Naive thymus-derived CD4-positive, alpha-beta T cell (primary cell): ENCODE measurements at regions not wholly inside any gene's neighbourhood (a gene's known extent, or its start where the extent isn't known, plus 50 kb on each side); places are given as distances from the start of the nearest gene placed in this dataset.
"Not testable (repeated sequence)": the region's sequence is repeated elsewhere in the genome, so short reads cannot be mapped to it uniquely, and the experiment has no call there.

ENCODE experiments used
- ATAC-seq: fragments of 150-1000 bp; cut with Tn5 transposase; 2 replicates; pipeline ENCODE4 v1.10.0; 2021; ENCODE audit warnings: mild to moderate bottlenecking, moderate library complexity
- CTCF ChIA-PET: fragments of 350-600 bp; sonication (Branson Sonifier 250); formaldehyde crosslinking; loops from one replicate; lab custom pipeline; 2021; ENCODE audit warnings: antibody characterized with exemption; lab: Charles Lee
- POLR2A ChIA-PET: fragments of 350-600 bp; sonication (Branson Sonifier 250); formaldehyde crosslinking; loops from one replicate; lab custom pipeline; 2021; ENCODE audit warnings: antibody characterized with exemption, inconsistent platforms; lab: Charles Lee
- DNase-seq, 9 donors: peaks; one replicate each; pipeline versions ENCODE4 v3.0.0 to v3.0.0-alpha.2; 2020 to 2022; ENCODE audit warnings: mixed read lengths in 1 of 9
- H3K27ac ChIP-seq: one replicate; pipeline ENCODE4 v1.7.0; 2013; ENCODE audit warnings: mild to moderate bottlenecking, low read depth, low read length, moderate library complexity
- H3K27me3 ChIP-seq, 2 donors: one replicate each; pipeline ENCODE4 v1.7.0; 2013; ENCODE audit warnings: low read length in 2 of 2, mild to moderate bottlenecking in 2 of 2, moderate library complexity in 2 of 2; ENCODE audit not compliant: control insufficient read depth in 2 of 2, insufficient read depth in 2 of 2
- H3K36me3 ChIP-seq, 3 experiments: 1 replicate in 2 of 3; 2 replicates in 1 of 3; pipeline ENCODE4 v1.7.0; 2013; ENCODE audit warnings: low read length in 3 of 3, mild to moderate bottlenecking in 3 of 3, moderate library complexity in 1 of 3; ENCODE audit not compliant: insufficient read depth in 3 of 3, control insufficient read depth in 2 of 3
- H3K4me1 ChIP-seq, 2 donors: one replicate each; pipeline ENCODE4 v1.7.0; 2013; ENCODE audit warnings: low read length in 2 of 2, mild to moderate bottlenecking in 2 of 2, moderate library complexity in 1 of 2; ENCODE audit not compliant: control insufficient read depth in 2 of 2, insufficient read depth in 2 of 2
- H3K4me3 ChIP-seq: 2 replicates; pipeline ENCODE4 v1.7.0; 2013; ENCODE audit warnings: mild to moderate bottlenecking, low read length
- H3K9me3 ChIP-seq, 3 experiments: 1 replicate in 2 of 3; 2 replicates in 1 of 3; pipeline ENCODE4 v1.7.0; 2013; ENCODE audit warnings: low read length in 3 of 3; ENCODE audit not compliant: control insufficient read depth in 2 of 3
- H3K27ac Mint-ChIP-seq, 9 donors: one replicate each; pipeline ENCODE4 v1.8.0; 2020 to 2022; ENCODE audit warnings: mixed read lengths in 9 of 9, mild to moderate bottlenecking in 8 of 9, moderate library complexity in 5 of 9, inconsistent platforms in 2 of 9
- H3K27me3 Mint-ChIP-seq, 5 donors: one replicate each; pipeline ENCODE4 v1.8.0; 2021 to 2022; ENCODE audit warnings: mixed read lengths in 5 of 5, mild to moderate bottlenecking in 1 of 5
- H3K36me3 Mint-ChIP-seq, 5 donors: one replicate each; pipeline ENCODE4 v1.8.0; 2020 to 2022; ENCODE audit warnings: mixed read lengths in 5 of 5, mild to moderate bottlenecking in 3 of 5, inconsistent platforms in 1 of 5
- H3K4me1 Mint-ChIP-seq, 7 donors: one replicate each; pipeline ENCODE4 v1.8.0; 2020 to 2022; ENCODE audit warnings: mixed read lengths in 7 of 7, mild to moderate bottlenecking in 3 of 7, inconsistent platforms in 1 of 7
- H3K4me3 Mint-ChIP-seq, 10 donors: one replicate each; pipeline ENCODE4 v1.8.0; 2020 to 2022; ENCODE audit warnings: mild to moderate bottlenecking in 10 of 10, mixed read lengths in 10 of 10, moderate library complexity in 6 of 10, inconsistent platforms in 2 of 10
- H3K9me3 Mint-ChIP-seq, 11 donors: one replicate each; pipeline ENCODE4 v1.8.0; 2020 to 2022; ENCODE audit warnings: mixed read lengths in 11 of 11, mild to moderate bottlenecking in 4 of 11, inconsistent platforms in 1 of 11, moderate library complexity in 1 of 11
- intact Hi-C, 2 donors: fragments of 100-400 bp; cut with micrococcal nuclease; formaldehyde crosslinking; loops; one replicate each; pipeline ENCODE4 v1.15.1; 2023

DNA sequence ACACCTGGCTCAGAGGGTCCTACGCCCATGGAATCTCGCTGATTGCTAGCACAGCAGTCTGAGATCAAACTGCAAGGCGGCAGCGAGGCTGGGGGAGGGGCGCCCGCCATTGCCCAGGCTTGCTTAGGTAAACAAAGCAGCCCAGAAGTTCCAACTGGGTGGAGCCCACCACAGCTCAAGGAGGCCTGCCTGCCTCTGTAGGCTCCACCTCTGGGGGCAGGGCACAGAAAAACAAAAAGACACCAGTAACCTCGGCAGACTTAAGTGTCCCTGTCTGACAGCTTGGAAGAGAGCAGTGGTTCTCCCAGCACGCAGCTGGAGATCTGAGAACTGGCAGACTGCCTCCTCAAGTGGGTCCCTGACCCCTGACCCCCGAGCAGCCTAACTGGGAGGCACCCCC, 281.3 kb downstream of the LMBRD1 start:
- H3K4me3 ChIP-seq, H3K4me1 Mint-ChIP-seq, ATAC-seq, DNase-seq, CTCF ChIA-PET, POLR2A ChIA-PET, H3K4me3 Mint-ChIP-seq, H3K27ac Mint-ChIP-seq, H3K4me1 ChIP-seq, H3K36me3 Mint-ChIP-seq, H3K9me3 ChIP-seq, H3K27me3 Mint-ChIP-seq, H3K27me3 ChIP-seq, H3K27ac ChIP-seq, H3K36me3 ChIP-seq, intact Hi-C loops: not testable (repeated sequence)
- H3K9me3 Mint-ChIP-seq, result peaks cover 0 to 23% (median 8%) of the 10 kb centered on the region in 11 donors

DNA sequence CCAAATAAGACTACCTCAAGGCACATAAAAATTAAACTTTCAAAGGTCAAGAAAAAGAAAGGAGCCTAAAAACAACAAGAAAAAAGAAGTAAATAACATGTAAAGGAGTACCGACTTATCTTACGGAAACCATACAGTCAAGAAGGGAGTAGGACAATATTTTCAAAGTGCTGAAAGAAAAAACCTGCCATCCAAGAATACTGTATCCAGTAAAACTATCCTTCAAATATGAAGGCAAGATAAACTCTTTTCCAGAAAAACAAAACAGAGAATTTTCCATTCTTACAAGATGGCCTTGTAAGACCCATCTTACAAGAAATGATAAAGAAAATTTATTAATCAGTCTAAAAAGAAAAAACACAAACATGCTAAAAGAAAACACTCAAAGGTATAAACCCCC, 302.2 kb downstream of the LMBRD1 start:
- no peaks in the 10 kb centered on the region for H3K36me3 Mint-ChIP-seq
- no peak for ATAC-seq
- intact Hi-C loops, result no loop called here
- no peak overlapping the region for H3K27ac Mint-ChIP-seq
- peaks cover 0 to 28% (median 10%) of the 10 kb centered on the region in 11 donors for H3K9me3 Mint-ChIP-seq
- no peaks in the 10 kb centered on the region for H3K4me1 ChIP-seq
- H3K4me3 ChIP-seq, result no peak overlapping the region
- no peaks in the 10 kb centered on the region for H3K27me3 ChIP-seq
- POLR2A ChIA-PET, result no interaction called here
- no peak overlapping the region for H3K4me3 Mint-ChIP-seq
- peaks cover 0 to 5% (median 0%) of the 10 kb centered on the region in 5 donors for H3K27me3 Mint-ChIP-seq
- no peaks in the 10 kb centered on the region for H3K4me1 Mint-ChIP-seq
- peaks cover 0 to 3% (median 0%) of the 10 kb centered on the region in 3 experiments for H3K9me3 ChIP-seq
- no peak overlapping the region for H3K27ac ChIP-seq
- CTCF ChIA-PET, result no interaction called here
- no peaks in the 10 kb centered on the region for H3K36me3 ChIP-seq
- DNase-seq, result no peak

DNA sequence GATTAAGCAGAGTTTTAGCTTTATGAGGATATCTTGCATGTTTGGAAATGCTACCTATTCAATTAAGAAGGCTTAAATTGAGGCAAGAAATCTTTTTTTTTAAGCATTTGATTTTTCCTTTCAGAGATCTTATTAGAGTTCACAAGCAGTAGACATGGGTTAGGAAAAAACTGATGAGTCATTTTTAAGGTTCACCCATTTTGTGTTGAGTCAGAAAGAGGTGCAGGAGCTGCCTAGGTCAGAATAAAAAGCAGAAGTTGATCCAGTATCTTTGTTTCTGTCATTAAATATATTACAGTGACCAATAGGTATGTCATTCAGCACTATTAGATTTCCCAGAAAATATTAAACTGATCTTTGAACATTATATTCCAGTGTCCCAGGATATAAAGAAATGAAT, 306.8 kb downstream of the LMBRD1 start:
- peaks cover 0 to 5% (median 0%) of the 10 kb centered on the region in 5 donors for H3K27me3 Mint-ChIP-seq
- H3K4me3 Mint-ChIP-seq, result no peak overlapping the region
- no peaks in the 10 kb centered on the region for H3K27me3 ChIP-seq
- H3K9me3 ChIP-seq, result peaks cover 0 to 3% (median 0%) of the 10 kb centered on the region in 3 experiments
- ATAC-seq (no peak), DNase-seq (no peak)
- no peaks in the 10 kb centered on the region for H3K4me1 Mint-ChIP-seq
- H3K4me1 ChIP-seq, result no peaks in the 10 kb centered on the region
- H3K27ac ChIP-seq, result no peak overlapping the region
- H3K27ac Mint-ChIP-seq, result no peak overlapping the region
- intact Hi-C loops, result no loop called here
- CTCF ChIA-PET, result no interaction called here
- no peaks in the 10 kb centered on the region for H3K36me3 Mint-ChIP-seq
- H3K9me3 Mint-ChIP-seq, result peaks cover 1 to 47% (median 13%) of the 10 kb centered on the region in 11 donors
- no peak overlapping the region for H3K4me3 ChIP-seq
- no peaks in the 10 kb centered on the region for H3K36me3 ChIP-seq
- POLR2A ChIA-PET, result no interaction called here

DNA sequence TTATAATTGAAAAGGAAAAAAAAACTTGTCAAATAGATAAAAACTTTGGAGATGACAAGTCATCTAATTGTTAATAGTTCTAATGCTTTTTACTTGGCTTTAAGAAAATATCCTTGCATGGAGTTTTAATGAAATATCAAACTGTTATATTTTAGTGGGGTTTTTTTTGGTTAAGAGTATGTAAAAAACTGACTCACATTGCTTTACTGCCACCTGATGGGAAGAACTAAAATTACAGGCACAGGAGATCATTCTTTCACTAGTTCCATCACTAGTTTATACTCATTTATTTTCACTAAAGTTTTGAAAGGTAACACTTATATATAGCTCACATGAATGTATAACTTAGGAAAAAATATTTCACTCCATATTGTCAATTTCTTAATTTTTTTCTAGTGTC, 309.1 kb downstream of the LMBRD1 start:
- no peak overlapping the region for H3K4me3 ChIP-seq
- no peaks in the 10 kb centered on the region for H3K4me1 ChIP-seq
- no peak overlapping the region for H3K4me3 Mint-ChIP-seq
- POLR2A ChIA-PET, result no interaction called here
- H3K4me1 Mint-ChIP-seq, result no peaks in the 10 kb centered on the region
- H3K27ac ChIP-seq, result no peak overlapping the region
- no peaks in the 10 kb centered on the region for H3K36me3 Mint-ChIP-seq
- ATAC-seq, result no peak
- H3K9me3 ChIP-seq, result no peaks in the 10 kb centered on the region
- no peak for DNase-seq
- H3K9me3 Mint-ChIP-seq, result peaks cover 2 to 27% (median 7%) of the 10 kb centered on the region in 11 donors
- intact Hi-C loops, result no loop called here
- no peaks in the 10 kb centered on the region for H3K27me3 ChIP-seq
- H3K27ac Mint-ChIP-seq, result no peak overlapping the region
- H3K36me3 ChIP-seq, result no peaks in the 10 kb centered on the region
- CTCF ChIA-PET, result no interaction called here
- H3K27me3 Mint-ChIP-seq, result peaks cover 0 to 5% (median 0%) of the 10 kb centered on the region in 5 donors

DNA sequence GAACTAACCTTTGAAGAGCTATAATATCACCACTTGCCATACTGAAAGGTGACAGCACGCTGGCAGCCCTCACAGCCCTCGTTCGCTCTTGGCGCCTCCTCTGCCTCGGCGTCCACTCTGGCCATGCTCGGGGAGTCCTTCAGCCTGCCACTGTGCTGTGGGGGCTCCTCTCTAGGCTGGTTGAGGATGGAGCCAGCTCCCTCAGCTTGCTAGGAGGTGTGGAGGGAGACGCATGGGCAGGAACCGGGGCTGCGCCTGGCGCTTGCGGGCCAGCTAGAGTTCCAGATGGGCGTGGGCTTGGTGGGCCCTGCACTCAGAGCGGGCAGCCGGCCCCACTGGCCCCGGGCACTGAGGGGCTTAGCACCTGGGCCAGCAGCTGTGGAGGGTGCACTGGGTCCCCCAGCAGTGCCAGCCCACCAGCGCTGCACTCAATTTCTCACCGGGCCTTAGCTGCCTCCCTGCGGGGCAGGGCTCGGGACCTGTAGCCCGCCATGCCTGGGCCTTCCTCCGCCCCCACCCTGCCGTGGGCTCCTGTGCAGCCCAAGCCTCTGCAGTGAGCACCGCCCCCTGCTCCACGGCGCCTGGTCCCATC, 329.7 kb downstream of the LMBRD1 start:
- Mint-ChIP-seq H3K27me3 (no peaks in the 10 kb centered on the region), H3K9me3 (peaks cover 0 to 9% (median 4%) of the 10 kb centered on the region in 11 donors), H3K27ac (no peak overlapping the region), H3K4me1 (no peaks in the 10 kb centered on the region), H3K4me3 (no peak overlapping the region), H3K36me3 (no peaks in the 10 kb centered on the region)
- ChIA-PET POLR2A (no interaction called here), CTCF (no interaction called here)
- no peak for DNase-seq
- Histone ChIP-seq H3K27ac (no peak overlapping the region), H3K4me3 (no peak overlapping the region), H3K27me3 (no peaks in the 10 kb centered on the region), H3K36me3 (no peaks in the 10 kb centered on the region), H3K4me1 (no peaks in the 10 kb centered on the region), H3K9me3 (no peaks in the 10 kb centered on the region)
- intact Hi-C loops, result no loop called here
- no peak for ATAC-seq

DNA sequence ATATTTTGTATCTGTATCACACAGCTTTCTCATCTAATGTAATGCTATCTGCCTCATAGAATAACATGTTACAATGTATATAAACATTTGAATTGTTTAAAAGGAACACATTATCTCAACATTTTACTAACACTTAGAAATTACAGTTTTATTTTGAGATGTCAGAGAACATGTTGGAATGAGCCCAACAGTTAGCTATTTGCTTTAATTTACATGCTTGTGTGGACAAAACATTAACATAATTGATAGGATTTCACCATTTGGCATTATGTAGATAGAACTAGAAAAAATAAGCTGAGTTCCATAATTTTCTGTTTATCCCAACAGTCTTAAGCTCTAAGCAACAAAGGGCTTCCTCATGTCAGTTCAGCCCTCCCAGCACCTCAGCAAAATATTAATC, 330.9 kb downstream of the LMBRD1 start:
- Histone ChIP-seq H3K27ac (no peak overlapping the region), H3K36me3 (no peaks in the 10 kb centered on the region), H3K4me3 (no peak overlapping the region), H3K9me3 (no peaks in the 10 kb centered on the region), H3K27me3 (no peaks in the 10 kb centered on the region), H3K4me1 (no peaks in the 10 kb centered on the region)
- POLR2A ChIA-PET, result no interaction called here
- Mint-ChIP-seq H3K27ac (no peak overlapping the region), H3K27me3 (peaks cover 0 to 4% (median 0%) of the 10 kb centered on the region in 5 donors), H3K4me3 (no peak overlapping the region), H3K36me3 (no peaks in the 10 kb centered on the region), H3K9me3 (peaks cover 0 to 9% (median 0%) of the 10 kb centered on the region in 11 donors), H3K4me1 (no peaks in the 10 kb centered on the region)
- intact Hi-C loops, result no loop called here
- ATAC-seq (no peak), DNase-seq (no peak)
- CTCF ChIA-PET, result no interaction called here

DNA sequence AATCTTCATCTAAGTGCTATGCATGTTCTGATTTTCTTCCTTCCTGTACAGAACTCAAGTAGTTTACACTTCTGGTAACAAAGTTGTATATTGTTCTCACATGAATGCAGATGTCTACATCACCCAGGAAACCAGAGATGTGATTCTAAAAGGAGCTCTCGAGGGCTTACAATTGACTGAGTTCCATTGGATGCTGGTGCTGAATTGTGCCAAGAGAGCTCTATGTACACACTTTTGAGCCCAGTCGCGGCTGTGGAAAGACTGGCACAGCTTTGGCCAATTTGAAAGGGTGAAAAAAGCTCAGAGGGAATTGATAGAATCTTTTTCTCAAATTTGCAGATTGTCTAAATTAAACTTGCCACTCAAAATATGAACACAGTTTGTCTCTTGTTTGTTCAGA, 340.7 kb downstream of the LMBRD1 start:
- Histone ChIP-seq H3K27ac (no peak overlapping the region), H3K4me3 (no peak overlapping the region), H3K27me3 (no peaks in the 10 kb centered on the region), H3K9me3 (no peaks in the 10 kb centered on the region), H3K4me1 (no peaks in the 10 kb centered on the region), H3K36me3 (no peaks in the 10 kb centered on the region)
- POLR2A ChIA-PET, result no interaction called here
- DNase-seq (no peak), ATAC-seq (no peak)
- Mint-ChIP-seq H3K4me3 (no peak overlapping the region), H3K4me1 (no peaks in the 10 kb centered on the region), H3K27ac (no peak overlapping the region), H3K36me3 (no peaks in the 10 kb centered on the region), H3K27me3 (no peaks in the 10 kb centered on the region), H3K9me3 (peaks cover 0 to 20% (median 4%) of the 10 kb centered on the region in 11 donors)
- intact Hi-C loops, result no loop called here
- CTCF ChIA-PET, result no interaction called here
